ENCODE measurements at regions not wholly inside any gene's neighbourhood (a gene's known extent, or its start where the extent isn't known, plus 50 kb on each side); places are given as distances from the start of the nearest gene placed in this dataset.
"Not testable (repeated sequence)": the region's sequence is repeated elsewhere in the genome, so short reads cannot be mapped to it uniquely, and the experiment has no call there.

DNA sequence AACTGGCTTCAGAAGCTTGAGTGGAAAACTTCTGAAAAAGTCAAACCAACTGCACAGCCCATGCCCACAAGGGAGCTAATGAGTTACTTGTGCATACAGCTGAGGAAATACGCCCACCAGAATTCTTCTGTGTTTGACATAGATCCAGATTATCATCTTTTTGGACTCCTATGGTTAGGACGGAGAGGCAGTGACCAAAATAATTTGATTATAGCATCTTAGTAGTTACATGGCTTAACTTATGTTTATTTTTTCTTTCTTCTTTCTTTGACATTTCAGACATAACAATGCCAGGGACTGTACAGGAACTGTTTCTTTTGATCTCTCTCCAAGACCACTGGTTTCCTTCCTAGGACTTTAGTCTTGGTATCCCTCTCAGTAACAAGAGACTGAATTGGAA is 246.1 kb upstream of the RASGRP1 start:
- no peaks in the 10 kb centered on the region for H3K27me3 ChIP-seq (ENCODE audit: insufficient read depth, low read length)
- H3K4me3 ChIP-seq (ENCODE audit: insufficient read depth, low read depth, low read length), result no peak overlapping the region
- H3K9ac ChIP-seq (ENCODE audit: low read length), result no peak overlapping the region
- FAIRE-seq (no peak), DNase-seq (ENCODE audit: low read depth) (peak; percentile 71)
- peaks cover 2% of the 10 kb centered on the region for H3K9me3 Mint-ChIP-seq (ENCODE audit: unreplicated experiment)
- no peaks in the 10 kb centered on the region for H3K36me3 Mint-ChIP-seq (ENCODE audit: low read depth, unreplicated experiment)
- peak overlapping the region; percentile 13 for H3K4me2 ChIP-seq (ENCODE audit: low read length)
- TF ChIP-seq EZH2 (IDR thresholded peaks at IDR 0.05; ENCODE audit: insufficient read depth, low read length), result no peak
- TF ChIP-seq, protein P1, sequence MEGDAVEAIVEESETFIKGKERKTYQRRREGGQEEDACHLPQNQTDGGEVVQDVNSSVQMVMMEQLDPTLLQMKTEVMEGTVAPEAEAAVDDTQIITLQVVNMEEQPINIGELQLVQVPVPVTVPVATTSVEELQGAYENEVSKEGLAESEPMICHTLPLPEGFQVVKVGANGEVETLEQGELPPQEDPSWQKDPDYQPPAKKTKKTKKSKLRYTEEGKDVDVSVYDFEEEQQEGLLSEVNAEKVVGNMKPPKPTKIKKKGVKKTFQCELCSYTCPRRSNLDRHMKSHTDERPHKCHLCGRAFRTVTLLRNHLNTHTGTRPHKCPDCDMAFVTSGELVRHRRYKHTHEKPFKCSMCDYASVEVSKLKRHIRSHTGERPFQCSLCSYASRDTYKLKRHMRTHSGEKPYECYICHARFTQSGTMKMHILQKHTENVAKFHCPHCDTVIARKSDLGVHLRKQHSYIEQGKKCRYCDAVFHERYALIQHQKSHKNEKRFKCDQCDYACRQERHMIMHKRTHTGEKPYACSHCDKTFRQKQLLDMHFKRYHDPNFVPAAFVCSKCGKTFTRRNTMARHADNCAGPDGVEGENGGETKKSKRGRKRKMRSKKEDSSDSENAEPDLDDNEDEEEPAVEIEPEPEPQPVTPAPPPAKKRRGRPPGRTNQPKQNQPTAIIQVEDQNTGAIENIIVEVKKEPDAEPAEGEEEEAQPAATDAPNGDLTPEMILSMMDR (IDR thresholded peaks at IDR 0.05; ENCODE audit: insufficient read depth, low read depth, low read length), result no peak
- no peak overlapping the region for H3K27ac ChIP-seq (ENCODE audit: low read depth, low read length)
- H3K4me1 Mint-ChIP-seq (ENCODE audit: low read depth, unreplicated experiment), result peaks cover 4% of the 10 kb centered on the region
- peaks cover 2% of the 10 kb centered on the region for H3K27me3 Mint-ChIP-seq (ENCODE audit: low read depth, unreplicated experiment)
- no peak overlapping the region for H2AFZ ChIP-seq (ENCODE audit: low read depth, low read length)
- no peaks in the 10 kb centered on the region for H3K79me2 ChIP-seq (ENCODE audit: insufficient read depth, low read length)
- no peaks in the 10 kb centered on the region for H3K9me3 ChIP-seq (ENCODE audit: insufficient read depth, low read depth, low read length)
- no peak overlapping the region for H3K4me3 Mint-ChIP-seq (ENCODE audit: unreplicated experiment)
- no peak overlapping the region for H3K27ac Mint-ChIP-seq (ENCODE audit: unreplicated experiment)
- no peaks in the 10 kb centered on the region for H4K20me1 ChIP-seq (ENCODE audit: insufficient read depth, low read length)
- no peaks in the 10 kb centered on the region for H3K36me3 ChIP-seq (ENCODE audit: insufficient read depth, low read length)
- H3K4me1 ChIP-seq (ENCODE audit: insufficient read depth, low read length), result no peaks in the 10 kb centered on the region

DNA sequence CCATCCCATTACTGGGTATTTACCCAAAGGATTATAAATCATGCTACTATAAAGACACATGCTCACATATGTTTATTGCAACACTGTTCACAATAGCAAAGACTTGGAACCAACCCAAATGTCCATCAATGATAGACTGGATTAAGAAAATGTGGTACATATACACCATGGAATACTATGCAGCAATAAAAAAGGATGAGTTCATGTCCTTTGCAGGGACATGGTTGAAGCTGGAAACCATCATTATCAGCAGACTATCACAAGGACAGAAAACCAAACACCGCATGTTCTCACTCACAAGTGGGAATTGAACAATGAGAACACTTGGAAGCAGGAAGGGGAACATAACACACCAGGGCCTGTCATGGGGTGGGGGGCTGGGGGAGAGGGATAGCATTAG is 249.6 kb upstream of the RASGRP1 start:
- H3K27ac Mint-ChIP-seq (ENCODE audit: unreplicated experiment); H3K4me3 Mint-ChIP-seq (ENCODE audit: unreplicated experiment); H2AFZ ChIP-seq (ENCODE audit: low read depth, low read length); H3K36me3 Mint-ChIP-seq (ENCODE audit: low read depth, unreplicated experiment); H3K27me3 Mint-ChIP-seq (ENCODE audit: low read depth, unreplicated experiment); H3K79me2 ChIP-seq (ENCODE audit: insufficient read depth, low read length); H3K4me2 ChIP-seq (ENCODE audit: low read length); H3K27ac ChIP-seq (ENCODE audit: low read depth, low read length); H3K4me1 ChIP-seq (ENCODE audit: insufficient read depth, low read length); H3K9ac ChIP-seq (ENCODE audit: low read length); H3K9me3 ChIP-seq (ENCODE audit: insufficient read depth, low read depth, low read length); H3K36me3 ChIP-seq (ENCODE audit: insufficient read depth, low read length); DNase-seq (ENCODE audit: low read depth); H3K4me3 ChIP-seq (ENCODE audit: insufficient read depth, low read depth, low read length); FAIRE-seq; H3K9me3 Mint-ChIP-seq (ENCODE audit: unreplicated experiment); H4K20me1 ChIP-seq (ENCODE audit: insufficient read depth, low read length); H3K27me3 ChIP-seq (ENCODE audit: insufficient read depth, low read length): not testable (repeated sequence)
- peaks cover 15% of the 10 kb centered on the region for H3K4me1 Mint-ChIP-seq (ENCODE audit: low read depth, unreplicated experiment)

DNA sequence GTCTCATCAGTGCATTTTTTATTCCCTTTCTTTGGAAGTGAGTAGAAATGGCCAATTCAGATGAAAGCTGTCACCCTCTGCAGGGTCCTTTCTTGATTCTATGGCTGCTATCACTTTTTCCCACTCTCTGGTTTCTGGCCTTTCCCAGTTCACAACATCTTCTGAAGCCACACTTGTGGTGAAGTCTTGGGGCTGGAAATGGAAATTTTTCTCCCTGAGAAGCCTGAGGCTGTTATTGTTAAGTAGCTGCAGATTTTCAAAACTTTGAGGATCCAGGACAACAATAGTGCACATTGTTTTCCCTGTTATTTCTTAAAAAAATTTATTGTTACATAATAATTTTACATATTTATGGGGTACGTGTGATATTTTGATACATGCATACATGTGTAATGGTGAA is 250.3 kb upstream of the RASGRP1 start:
- Histone ChIP-seq H3K36me3 (ENCODE audit: insufficient read depth, low read length) (no peaks in the 10 kb centered on the region), H3K79me2 (ENCODE audit: insufficient read depth, low read length) (no peaks in the 10 kb centered on the region), H3K4me3 (ENCODE audit: insufficient read depth, low read depth, low read length) (no peak overlapping the region), H2AFZ (ENCODE audit: low read depth, low read length) (no peak overlapping the region), H3K4me1 (ENCODE audit: insufficient read depth, low read length) (peaks cover 4% of the 10 kb centered on the region), H3K27ac (ENCODE audit: low read depth, low read length) (no peak overlapping the region), H3K9me3 (ENCODE audit: insufficient read depth, low read depth, low read length) (no peaks in the 10 kb centered on the region), H3K4me2 (ENCODE audit: low read length) (no peak overlapping the region), H4K20me1 (ENCODE audit: insufficient read depth, low read length) (no peaks in the 10 kb centered on the region), H3K27me3 (ENCODE audit: insufficient read depth, low read length) (no peaks in the 10 kb centered on the region), H3K9ac (ENCODE audit: low read length) (no peak overlapping the region)
- DNase-seq (ENCODE audit: low read depth) (no peak), FAIRE-seq (no peak)
- peaks cover 2% of the 10 kb centered on the region for H3K9me3 Mint-ChIP-seq (ENCODE audit: unreplicated experiment)
- no peak overlapping the region for H3K4me3 Mint-ChIP-seq (ENCODE audit: unreplicated experiment)
- peaks cover 15% of the 10 kb centered on the region for H3K4me1 Mint-ChIP-seq (ENCODE audit: low read depth, unreplicated experiment)
- TF ChIP-seq EZH2 (IDR thresholded peaks at IDR 0.05; ENCODE audit: insufficient read depth, low read length), result no peak
- TF ChIP-seq, protein P1 (IDR thresholded peaks at IDR 0.05; ENCODE audit: insufficient read depth, low read depth, low read length), result no peak
- no peak overlapping the region for H3K27ac Mint-ChIP-seq (ENCODE audit: unreplicated experiment)
- H3K27me3 Mint-ChIP-seq (ENCODE audit: low read depth, unreplicated experiment), result peaks cover 8% of the 10 kb centered on the region
- no peaks in the 10 kb centered on the region for H3K36me3 Mint-ChIP-seq (ENCODE audit: low read depth, unreplicated experiment)
